Vagina (tissue), 2 donors: ENCODE measurements at regions not wholly inside any gene's neighbourhood (a gene's known extent, or its start where the extent isn't known, plus 50 kb on each side); places are given as distances from the start of the nearest gene placed in this dataset.

Source experiments
- CTCF ChIP-seq, 3 experiments: fragments of 450-650 bp in 2 of 3; fragments of 200-600 bp in 1 of 3; sonication (generic) in 1 of 3; IDR thresholded peaks; one replicate each; pipeline ENCODE4 v1.5.1; 2017 to 2019; ENCODE audit warnings: antibody characterized with exemption in 3 of 3, mild to moderate bottlenecking in 2 of 3, moderate library complexity in 2 of 3
- POLR2A ChIP-seq, 2 donors: fragments of 450-650 bp; IDR thresholded peaks; one replicate each; pipeline ENCODE4 v1.6.1; 2017; ENCODE audit warnings: antibody characterized with exemption in 2 of 2, mild to moderate bottlenecking in 2 of 2, moderate library complexity in 2 of 2
- POLR2AphosphoS5 ChIP-seq, 2 donors: sonication (generic); formaldehyde crosslinking; IDR thresholded peaks; one replicate each; pipeline ENCODE4 v1.9.0; 2017; ENCODE audit warnings: antibody characterized with exemption in 2 of 2, mild to moderate bottlenecking in 2 of 2, low read depth in 1 of 2; ENCODE audit not compliant: insufficient read depth in 1 of 2

DNA sequence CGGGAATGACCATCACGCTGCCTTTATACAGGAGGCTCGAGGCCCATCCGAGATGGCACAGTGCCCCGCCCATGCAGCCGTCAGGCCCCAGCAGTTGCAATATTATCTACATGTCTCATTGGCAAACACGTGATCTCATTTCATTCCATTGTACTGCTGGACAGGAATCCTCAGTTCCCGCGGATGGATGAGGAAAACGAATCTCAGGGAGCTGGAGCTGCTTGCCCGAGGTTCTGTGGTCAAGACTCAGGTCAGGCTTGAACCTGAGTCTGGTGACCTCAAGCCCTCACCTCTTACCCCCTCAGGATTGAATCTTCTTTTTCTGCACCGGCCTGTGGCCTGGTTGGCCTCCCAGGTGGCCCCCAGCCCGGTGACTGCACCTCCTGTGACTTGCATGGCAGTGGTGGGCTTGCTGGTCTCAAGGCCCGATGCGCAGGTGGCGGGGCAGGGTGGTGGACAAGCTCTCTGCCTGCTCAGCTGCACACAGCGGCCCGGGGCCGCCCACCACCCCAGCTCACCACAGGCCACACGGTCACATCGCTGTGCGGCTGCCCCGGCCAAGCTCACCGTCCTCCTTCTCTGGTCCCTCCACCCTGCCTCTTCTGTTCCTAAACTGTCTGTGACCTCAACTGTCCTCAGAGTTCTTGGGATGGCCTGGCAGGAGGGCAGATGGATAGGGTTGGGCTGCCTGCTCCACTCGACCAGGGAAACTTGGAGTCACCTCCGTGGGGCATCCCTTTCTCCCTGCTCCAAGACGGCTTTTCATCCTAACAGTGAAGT lies 52.0 kb upstream of the HS6ST1 start:
- TF ChIP-seq CTCF (IDR thresholded peaks at IDR 0.05) (no peak), POLR2AphosphoS5 (IDR thresholded peaks at IDR 0.05; ENCODE audit: insufficient read depth in 1 of 2, low read depth in 1 of 2) (no peak), POLR2A (IDR thresholded peaks at IDR 0.05) (no peak)
